Type B pancreatic cell (in vitro differentiated cells): ENCODE measurements at regions not wholly inside any gene's neighbourhood (a gene's known extent, or its start where the extent isn't known, plus 50 kb on each side); places are given as distances from the start of the nearest gene placed in this dataset.

ENCODE experiments used
- DNase-seq: peaks from one replicate; pipeline ENCODE4 v3.0.0; 2021; ENCODE audit warnings: mixed read lengths; ENCODE audit not compliant: unreplicated experiment; ENCODE audit errors: extremely low spot score
- H3K27ac Mint-ChIP-seq: 2 replicates; pipeline ENCODE4 v1.8.0; 2021; ENCODE audit warnings: mild to moderate bottlenecking, mixed read lengths
- H3K27me3 Mint-ChIP-seq: 2 replicates; pipeline ENCODE4 v1.8.0; 2021; ENCODE audit warnings: mixed read lengths
- H3K36me3 Mint-ChIP-seq: 2 replicates; pipeline ENCODE4 v1.8.0; 2021; ENCODE audit warnings: mixed read lengths
- H3K4me1 Mint-ChIP-seq: one replicate; pipeline ENCODE4 v1.8.0; 2021; ENCODE audit warnings: mixed read lengths; ENCODE audit not compliant: unreplicated experiment
- H3K4me3 Mint-ChIP-seq: 2 replicates; pipeline ENCODE4 v1.8.0; 2021; ENCODE audit warnings: mild to moderate bottlenecking, mixed read lengths
- H3K9me3 Mint-ChIP-seq: 2 replicates; pipeline ENCODE4 v1.8.0; 2021; ENCODE audit warnings: mixed read lengths
- TF ChIP-seq, protein P1 (sequence below): fragments of 200-600 bp; sonication (generic); conservative IDR thresholded peaks from 2 replicates; pipeline ENCODE4 v1.5.0; 2021; ENCODE audit warnings: antibody characterized with exemption, mild to moderate bottlenecking

DNA sequence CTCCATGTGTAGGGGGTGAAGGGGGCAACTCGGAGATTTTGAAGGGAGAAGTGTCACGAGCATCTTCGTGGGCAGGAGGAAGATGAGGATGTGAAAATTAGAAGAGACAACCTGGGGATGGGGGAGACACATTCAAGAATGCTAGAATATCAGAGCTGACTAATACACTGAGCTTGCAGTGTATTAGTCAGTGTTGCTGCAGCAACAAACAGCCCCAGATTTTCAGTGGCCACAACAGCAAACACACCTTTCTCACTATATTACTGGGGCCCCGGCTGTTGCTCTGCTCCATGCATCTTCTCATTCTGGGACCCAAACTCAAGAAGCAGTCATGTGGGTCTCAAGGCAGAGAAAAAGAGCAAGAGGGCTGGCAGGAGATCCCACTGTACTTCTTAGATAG lies 74.8 kb upstream of the SIM2 start:
- no peak overlapping the region for H3K27ac Mint-ChIP-seq
- H3K4me3 Mint-ChIP-seq: no peak overlapping the region
- H3K36me3 Mint-ChIP-seq: no peaks in the 10 kb centered on the region
- H3K4me1 Mint-ChIP-seq: peaks cover 11% of the 10 kb centered on the region
- peaks cover 9% of the 10 kb centered on the region for H3K9me3 Mint-ChIP-seq
- no peak for DNase-seq
- TF ChIP-seq, protein P1, sequence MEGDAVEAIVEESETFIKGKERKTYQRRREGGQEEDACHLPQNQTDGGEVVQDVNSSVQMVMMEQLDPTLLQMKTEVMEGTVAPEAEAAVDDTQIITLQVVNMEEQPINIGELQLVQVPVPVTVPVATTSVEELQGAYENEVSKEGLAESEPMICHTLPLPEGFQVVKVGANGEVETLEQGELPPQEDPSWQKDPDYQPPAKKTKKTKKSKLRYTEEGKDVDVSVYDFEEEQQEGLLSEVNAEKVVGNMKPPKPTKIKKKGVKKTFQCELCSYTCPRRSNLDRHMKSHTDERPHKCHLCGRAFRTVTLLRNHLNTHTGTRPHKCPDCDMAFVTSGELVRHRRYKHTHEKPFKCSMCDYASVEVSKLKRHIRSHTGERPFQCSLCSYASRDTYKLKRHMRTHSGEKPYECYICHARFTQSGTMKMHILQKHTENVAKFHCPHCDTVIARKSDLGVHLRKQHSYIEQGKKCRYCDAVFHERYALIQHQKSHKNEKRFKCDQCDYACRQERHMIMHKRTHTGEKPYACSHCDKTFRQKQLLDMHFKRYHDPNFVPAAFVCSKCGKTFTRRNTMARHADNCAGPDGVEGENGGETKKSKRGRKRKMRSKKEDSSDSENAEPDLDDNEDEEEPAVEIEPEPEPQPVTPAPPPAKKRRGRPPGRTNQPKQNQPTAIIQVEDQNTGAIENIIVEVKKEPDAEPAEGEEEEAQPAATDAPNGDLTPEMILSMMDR: no peak
- peaks cover 16% of the 10 kb centered on the region for H3K27me3 Mint-ChIP-seq

DNA sequence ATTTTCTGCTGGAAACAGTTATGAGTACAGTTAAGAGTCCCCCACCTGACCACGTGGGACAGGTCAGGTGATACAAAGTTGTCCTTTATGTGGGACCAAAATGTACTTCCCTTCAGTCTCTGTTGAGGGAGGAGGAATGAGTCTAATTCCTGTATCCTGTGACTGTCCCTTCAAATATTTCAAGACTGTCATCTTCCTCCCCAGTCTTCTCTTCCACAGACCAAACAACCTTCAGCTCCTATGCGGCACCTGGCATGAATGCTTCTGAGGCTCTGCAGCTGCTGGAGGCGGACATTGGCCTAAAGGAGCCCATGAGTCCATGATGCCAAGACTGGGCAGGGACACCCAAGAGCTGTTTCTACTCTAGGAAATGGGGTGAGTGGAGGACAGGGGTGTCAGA lies 72.1 kb upstream of the SIM2 start:
- H3K4me1 Mint-ChIP-seq: peaks cover 14% of the 10 kb centered on the region
- H3K27me3 Mint-ChIP-seq: peaks cover 27% of the 10 kb centered on the region
- no peak overlapping the region for H3K27ac Mint-ChIP-seq
- no peak overlapping the region for H3K4me3 Mint-ChIP-seq
- DNase-seq: no peak
- no peaks in the 10 kb centered on the region for H3K36me3 Mint-ChIP-seq
- peaks cover 9% of the 10 kb centered on the region for H3K9me3 Mint-ChIP-seq
- TF ChIP-seq, protein P1: no peak

DNA sequence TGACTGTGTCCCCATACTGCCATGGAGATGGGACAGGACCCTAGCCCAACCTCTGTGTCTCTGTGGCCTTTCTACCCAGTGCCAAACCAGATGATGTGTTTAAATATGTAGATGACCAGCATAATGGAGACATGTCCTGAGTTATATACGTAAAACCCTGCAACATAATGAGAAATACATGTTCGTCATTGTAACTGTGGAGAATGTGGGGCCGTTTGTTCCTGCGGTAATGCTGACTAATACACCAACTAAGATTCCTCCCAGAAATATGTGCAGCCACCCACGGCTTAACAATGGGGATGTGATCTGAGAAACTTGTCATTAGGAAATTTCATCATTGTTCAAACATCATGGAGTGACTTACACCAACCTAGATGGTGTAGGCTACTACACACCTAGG lies 71.7 kb upstream of the SIM2 start:
- Mint-ChIP-seq H3K27ac (no peak overlapping the region), H3K27me3 (peaks cover 30% of the 10 kb centered on the region), H3K36me3 (no peaks in the 10 kb centered on the region), H3K4me3 (no peak overlapping the region), H3K4me1 (peaks cover 14% of the 10 kb centered on the region), H3K9me3 (peaks cover 9% of the 10 kb centered on the region)
- DNase-seq: no peak
- TF ChIP-seq, protein P1: no peak

DNA sequence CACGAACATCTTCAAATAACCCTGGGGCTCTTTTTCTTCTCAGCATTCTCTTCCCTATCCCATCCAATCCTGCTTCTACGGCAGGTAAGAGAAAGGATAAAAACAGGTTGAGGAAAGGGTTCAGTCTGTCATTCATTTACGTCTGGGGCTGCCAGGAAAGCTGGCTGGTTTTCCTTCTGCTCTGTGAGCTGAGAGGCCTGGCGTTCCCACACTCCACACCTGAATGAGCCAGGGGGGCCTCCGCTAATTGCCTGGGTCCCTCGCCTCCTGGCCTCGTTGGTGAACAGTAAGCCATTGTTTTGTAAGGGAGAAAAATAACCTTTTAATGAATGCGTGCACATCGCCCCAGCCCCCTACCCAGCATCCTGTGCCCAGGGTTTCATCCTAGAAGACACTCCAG lies 70.8 kb upstream of the SIM2 start:
- DNase-seq: no peak
- Mint-ChIP-seq H3K4me3 (no peak overlapping the region), H3K4me1 (peaks cover 14% of the 10 kb centered on the region), H3K27me3 (peaks cover 30% of the 10 kb centered on the region), H3K9me3 (peaks cover 6% of the 10 kb centered on the region), H3K27ac (no peak overlapping the region), H3K36me3 (no peaks in the 10 kb centered on the region)
- TF ChIP-seq, protein P1: no peak

DNA sequence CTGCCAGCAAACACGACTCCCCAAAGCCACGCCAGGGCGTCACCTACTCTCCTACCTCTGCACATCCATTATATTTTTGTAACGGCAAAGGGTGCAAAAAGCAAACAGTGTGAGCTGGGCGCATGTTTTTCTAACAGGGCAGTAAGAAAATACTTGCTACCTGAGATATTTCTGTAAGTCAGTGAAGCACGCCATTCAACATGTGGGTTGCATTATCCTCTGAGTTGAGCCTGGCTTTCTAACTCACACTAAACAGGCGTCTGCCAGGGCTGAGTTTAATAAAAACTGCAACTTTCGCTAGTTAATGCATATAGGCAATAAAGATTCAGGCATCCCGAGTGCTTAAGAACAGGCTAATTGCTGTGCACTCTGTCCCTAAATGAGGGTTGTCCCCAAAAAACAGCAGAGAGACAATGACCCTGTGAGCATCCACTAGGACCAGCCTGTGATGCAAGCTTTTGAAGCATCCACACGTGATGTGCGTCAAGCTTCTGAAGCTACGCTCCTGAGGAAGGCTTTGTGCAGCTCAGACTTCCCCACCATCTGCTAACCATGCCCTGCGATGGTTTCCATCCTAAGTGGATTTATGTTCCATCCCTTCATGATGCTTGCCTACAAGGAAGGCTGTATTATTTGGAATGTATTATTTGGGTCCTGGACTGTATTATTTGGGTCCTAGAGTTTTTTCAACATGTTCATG lies 70.0 kb upstream of the SIM2 start:
- no peak for DNase-seq
- peaks cover 31% of the 10 kb centered on the region for H3K27me3 Mint-ChIP-seq
- peaks cover 14% of the 10 kb centered on the region for H3K4me1 Mint-ChIP-seq
- TF ChIP-seq, protein P1: no peak
- H3K36me3 Mint-ChIP-seq: no peaks in the 10 kb centered on the region
- no peak overlapping the region for H3K4me3 Mint-ChIP-seq
- H3K9me3 Mint-ChIP-seq: peaks cover 1% of the 10 kb centered on the region
- peak overlapping the region; percentile 5 for H3K27ac Mint-ChIP-seq
